ENCODE measurements at regions not wholly inside any gene's neighbourhood (a gene's known extent, or its start where the extent isn't known, plus 50 kb on each side); places are given as distances from the start of the nearest gene placed in this dataset.
"Not testable (repeated sequence)": the region's sequence is repeated elsewhere in the genome, so short reads cannot be mapped to it uniquely, and the experiment has no call there.

GRCh38 chr10:80771902-80772555, 234.3 kb downstream of the SH2D4B start:
- Histone ChIP-seq H3K4me1 (ENCODE audit: control insufficient read depth, insufficient read depth, low read length) (no peaks in the 10 kb centered on the region), H3K36me3 (ENCODE audit: control insufficient read depth in 2 of 2, insufficient read depth in 2 of 2, low read length in 2 of 2) (no peaks in the 10 kb centered on the region), H3K9ac (ENCODE audit: low read length in 2 of 2) (no peak overlapping the region), H3K9me3 (ENCODE audit: control insufficient read depth in 2 of 2, low read length in 2 of 2) (no peaks in the 10 kb centered on the region), H3K4me3 (ENCODE audit: low read length in 2 of 2) (no peak overlapping the region), H3K27ac (ENCODE audit: low read length) (no peak overlapping the region), H3K27me3 (ENCODE audit: control insufficient read depth in 1 of 2, insufficient read depth in 2 of 2, low read length in 2 of 2) (no peaks in the 10 kb centered on the region)

- Histone ChIP-seq H3K27ac (ENCODE audit: low read length) (no peak overlapping the region), H3K9me3 (ENCODE audit: control insufficient read depth in 2 of 2, low read length in 2 of 2) (no peaks in the 10 kb centered on the region), H3K36me3 (ENCODE audit: control insufficient read depth in 2 of 2, insufficient read depth in 2 of 2, low read length in 2 of 2) (no peaks in the 10 kb centered on the region), H3K9ac (ENCODE audit: low read length in 2 of 2) (no peak overlapping the region), H3K4me3 (ENCODE audit: low read length in 2 of 2) (no peak overlapping the region), H3K27me3 (ENCODE audit: control insufficient read depth in 1 of 2, insufficient read depth in 2 of 2, low read length in 2 of 2) (no peaks in the 10 kb centered on the region), H3K4me1 (ENCODE audit: control insufficient read depth, insufficient read depth, low read length) (no peaks in the 10 kb centered on the region)
Measured at GRCh38 chr10:80772596-80772995, 234.9 kb downstream of the SH2D4B start.

DNA sequence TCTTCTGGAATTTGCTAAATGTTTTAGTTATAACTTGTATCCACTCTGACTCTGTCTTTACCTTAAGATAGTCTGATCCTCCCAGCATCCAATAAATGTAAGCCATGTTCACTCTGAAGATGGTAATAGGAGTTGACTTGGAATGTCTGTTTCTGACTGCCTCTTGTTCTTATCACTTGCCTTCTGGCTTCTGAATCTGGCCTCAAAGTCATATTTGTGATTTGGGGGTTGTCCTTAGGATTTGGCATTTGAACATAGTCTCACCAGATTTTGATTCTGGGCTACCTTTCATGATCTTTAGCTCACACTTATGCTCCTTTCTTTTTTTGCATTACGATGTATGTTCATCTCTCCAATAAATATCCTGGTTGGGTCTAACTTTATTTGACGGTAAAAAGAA, 247.0 kb downstream of the SH2D4B start:
- Histone ChIP-seq H3K9ac (ENCODE audit: low read length in 2 of 2) (no peak overlapping the region), H3K4me3 (ENCODE audit: low read length in 2 of 2) (no peak overlapping the region), H3K4me1 (ENCODE audit: control insufficient read depth, insufficient read depth, low read length) (no peaks in the 10 kb centered on the region), H3K36me3 (ENCODE audit: control insufficient read depth in 2 of 2, insufficient read depth in 2 of 2, low read length in 2 of 2) (no peaks in the 10 kb centered on the region), H3K27me3 (ENCODE audit: control insufficient read depth in 1 of 2, insufficient read depth in 2 of 2, low read length in 2 of 2) (no peaks in the 10 kb centered on the region), H3K9me3 (ENCODE audit: control insufficient read depth in 2 of 2, low read length in 2 of 2) (no peaks in the 10 kb centered on the region), H3K27ac (ENCODE audit: low read length) (no peak overlapping the region)

GRCh38 chr10:80786322-80786721, 248.6 kb downstream of the SH2D4B start:
- H3K4me3 ChIP-seq (ENCODE audit: low read length in 2 of 2) = no peak overlapping the region
- no peak overlapping the region for H3K9ac ChIP-seq (ENCODE audit: low read length in 2 of 2)
- H3K4me1 ChIP-seq (ENCODE audit: control insufficient read depth, insufficient read depth, low read length) = no peaks in the 10 kb centered on the region
- H3K27ac ChIP-seq (ENCODE audit: low read length) = no peak overlapping the region
- no peaks in the 10 kb centered on the region for H3K27me3 ChIP-seq (ENCODE audit: control insufficient read depth in 1 of 2, insufficient read depth in 2 of 2, low read length in 2 of 2)
- H3K36me3 ChIP-seq (ENCODE audit: control insufficient read depth in 2 of 2, insufficient read depth in 2 of 2, low read length in 2 of 2) = no peaks in the 10 kb centered on the region
- no peaks in the 10 kb centered on the region for H3K9me3 ChIP-seq (ENCODE audit: control insufficient read depth in 2 of 2, low read length in 2 of 2)

- no peaks in the 10 kb centered on the region for H3K9me3 ChIP-seq (ENCODE audit: control insufficient read depth in 2 of 2, low read length in 2 of 2)
- no peak overlapping the region for H3K9ac ChIP-seq (ENCODE audit: low read length in 2 of 2)
- no peak overlapping the region for H3K4me3 ChIP-seq (ENCODE audit: low read length in 2 of 2)
- H3K27ac ChIP-seq (ENCODE audit: low read length) = no peak overlapping the region
- no peaks in the 10 kb centered on the region for H3K36me3 ChIP-seq (ENCODE audit: control insufficient read depth in 2 of 2, insufficient read depth in 2 of 2, low read length in 2 of 2)
- no peaks in the 10 kb centered on the region for H3K27me3 ChIP-seq (ENCODE audit: control insufficient read depth in 1 of 2, insufficient read depth in 2 of 2, low read length in 2 of 2)
- no peaks in the 10 kb centered on the region for H3K4me1 ChIP-seq (ENCODE audit: control insufficient read depth, insufficient read depth, low read length)
Measured at GRCh38 chr10:80787952-80788351, 250.2 kb downstream of the SH2D4B start.

- no peak overlapping the region for H3K9ac ChIP-seq (ENCODE audit: low read length in 2 of 2)
- H3K9me3 ChIP-seq (ENCODE audit: control insufficient read depth in 2 of 2, low read length in 2 of 2) = no peaks in the 10 kb centered on the region
- H3K27ac ChIP-seq (ENCODE audit: low read length) = no peak overlapping the region
- no peaks in the 10 kb centered on the region for H3K27me3 ChIP-seq (ENCODE audit: control insufficient read depth in 1 of 2, insufficient read depth in 2 of 2, low read length in 2 of 2)
- no peaks in the 10 kb centered on the region for H3K36me3 ChIP-seq (ENCODE audit: control insufficient read depth in 2 of 2, insufficient read depth in 2 of 2, low read length in 2 of 2)
- H3K4me1 ChIP-seq (ENCODE audit: control insufficient read depth, insufficient read depth, low read length) = no peaks in the 10 kb centered on the region
- no peak overlapping the region for H3K4me3 ChIP-seq (ENCODE audit: low read length in 2 of 2)
Measured at GRCh38 chr10:80794994-80795393, 257.3 kb downstream of the SH2D4B start.

GRCh38 chr10:80805343-80806020, 267.8 kb downstream of the SH2D4B start:
- Histone ChIP-seq H3K4me1 (ENCODE audit: control insufficient read depth, insufficient read depth, low read length) (no peaks in the 10 kb centered on the region), H3K27me3 (ENCODE audit: control insufficient read depth in 1 of 2, insufficient read depth in 2 of 2, low read length in 2 of 2) (no peaks in the 10 kb centered on the region), H3K9ac (ENCODE audit: low read length in 2 of 2) (no peak overlapping the region), H3K4me3 (ENCODE audit: low read length in 2 of 2) (no peak overlapping the region), H3K27ac (ENCODE audit: low read length) (no peak overlapping the region), H3K36me3 (ENCODE audit: control insufficient read depth in 2 of 2, insufficient read depth in 2 of 2, low read length in 2 of 2) (no peaks in the 10 kb centered on the region), H3K9me3 (ENCODE audit: control insufficient read depth in 2 of 2, low read length in 2 of 2) (peaks cover 0 to 2% of the 10 kb centered on the region in 2 donors)

GRCh38 chr10:80814147-80814652, 276.5 kb downstream of the SH2D4B start:
- Histone ChIP-seq H3K27me3 (ENCODE audit: control insufficient read depth in 1 of 2, insufficient read depth in 2 of 2, low read length in 2 of 2) (no peaks in the 10 kb centered on the region), H3K9ac (ENCODE audit: low read length in 2 of 2) (no peak overlapping the region), H3K27ac (ENCODE audit: low read length) (no peak overlapping the region), H3K36me3 (ENCODE audit: control insufficient read depth in 2 of 2, insufficient read depth in 2 of 2, low read length in 2 of 2) (no peaks in the 10 kb centered on the region), H3K4me3 (ENCODE audit: low read length in 2 of 2) (no peak overlapping the region), H3K4me1 (ENCODE audit: control insufficient read depth, insufficient read depth, low read length) (no peaks in the 10 kb centered on the region), H3K9me3 (ENCODE audit: control insufficient read depth in 2 of 2, low read length in 2 of 2) (peaks cover 0 to 6% of the 10 kb centered on the region in 2 donors)

GRCh38 chr10:80829151-80829550, 291.4 kb downstream of the SH2D4B start:
- Histone ChIP-seq H3K27me3 (ENCODE audit: control insufficient read depth in 1 of 2, insufficient read depth in 2 of 2, low read length in 2 of 2) (no peaks in the 10 kb centered on the region), H3K4me1 (ENCODE audit: control insufficient read depth, insufficient read depth, low read length) (no peaks in the 10 kb centered on the region), H3K27ac (ENCODE audit: low read length) (no peak overlapping the region), H3K4me3 (ENCODE audit: low read length in 2 of 2) (no peak overlapping the region), H3K36me3 (ENCODE audit: control insufficient read depth in 2 of 2, insufficient read depth in 2 of 2, low read length in 2 of 2) (no peaks in the 10 kb centered on the region), H3K9me3 (ENCODE audit: control insufficient read depth in 2 of 2, low read length in 2 of 2) (peaks cover 4 to 8% of the 10 kb centered on the region in 2 donors), H3K9ac (ENCODE audit: low read length in 2 of 2) (no peak overlapping the region)

- Histone ChIP-seq H3K4me3 (ENCODE audit: low read length in 2 of 2) (no peak overlapping the region), H3K27me3 (ENCODE audit: control insufficient read depth in 1 of 2, insufficient read depth in 2 of 2, low read length in 2 of 2) (no peaks in the 10 kb centered on the region), H3K27ac (ENCODE audit: low read length) (no peak overlapping the region), H3K9me3 (ENCODE audit: control insufficient read depth in 2 of 2, low read length in 2 of 2) (peaks cover 4 to 8% of the 10 kb centered on the region in 2 donors), H3K4me1 (ENCODE audit: control insufficient read depth, insufficient read depth, low read length) (no peaks in the 10 kb centered on the region), H3K9ac (ENCODE audit: low read length in 2 of 2) (no peak overlapping the region), H3K36me3 (ENCODE audit: control insufficient read depth in 2 of 2, insufficient read depth in 2 of 2, low read length in 2 of 2) (no peaks in the 10 kb centered on the region)
Measured at GRCh38 chr10:80829562-80829961, 291.9 kb downstream of the SH2D4B start.

- H3K36me3 ChIP-seq (ENCODE audit: control insufficient read depth in 2 of 2, insufficient read depth in 2 of 2, low read length in 2 of 2); H3K27me3 ChIP-seq (ENCODE audit: control insufficient read depth in 1 of 2, insufficient read depth in 2 of 2, low read length in 2 of 2); H3K9me3 ChIP-seq (ENCODE audit: control insufficient read depth in 2 of 2, low read length in 2 of 2); H3K27ac ChIP-seq (ENCODE audit: low read length); H3K9ac ChIP-seq (ENCODE audit: low read length in 2 of 2); H3K4me3 ChIP-seq (ENCODE audit: low read length in 2 of 2); H3K4me1 ChIP-seq (ENCODE audit: control insufficient read depth, insufficient read depth, low read length): not testable (repeated sequence)
Measured at GRCh38 chr10:80832693-80833092, 295.0 kb downstream of the SH2D4B start.

All from stomach smooth muscle (tissue), 2 donors.